HEK293 (cell line): ENCODE measurements at regions not wholly inside any gene's neighbourhood (a gene's known extent, or its start where the extent isn't known, plus 50 kb on each side); places are given as distances from the start of the nearest gene placed in this dataset.
A peak's percentile ranks its signal among the peaks of the same experiment; 100 is the strongest.

ENCODE experiments used
- CTCF ChIA-PET: fragments of 350-600 bp; formaldehyde crosslinking; extraction: SDS; loops from one replicate; lab custom pipeline; 2021; ENCODE audit warnings: antibody characterized with exemption; lab: Yijun Ruan, JAX
- POLR2A ChIA-PET: fragments of 300-600 bp; formaldehyde crosslinking; extraction: SDS; loops from one replicate; lab custom pipeline; 2020; ENCODE audit warnings: antibody characterized with exemption, inconsistent platforms; lab: Yijun Ruan, JAX
- H3K27ac ChIP-seq: fragments of 200-500 bp; sonication (Bioruptor generic); 2 replicates; pipeline ENCODE4 v1.5.1; 2014; ENCODE audit warnings: low read depth, low read length, control low read depth, inconsistent platforms; ENCODE audit errors: extremely low read depth
- H3K36me3 ChIP-seq, 2 experiments: fragments of 200-500 bp in 1 of 2; sonication (Bioruptor generic) in 1 of 2; 1 replicate in 1 of 2; 2 replicates in 1 of 2; pipeline ENCODE4 v1.5.1; 2014 to 2017; ENCODE audit warnings: inconsistent platforms in 2 of 2, low read length in 2 of 2; ENCODE audit not compliant: control insufficient read depth in 2 of 2, insufficient read depth in 1 of 2
- H3K4me1 ChIP-seq: fragments of 200-500 bp; sonication (Bioruptor generic); 2 replicates; pipeline ENCODE4 v1.5.1; 2014; ENCODE audit warnings: mild to moderate bottlenecking, low read length, inconsistent platforms; ENCODE audit not compliant: control insufficient read depth, insufficient read depth
- H3K4me3 ChIP-seq: 2 replicates; pipeline ENCODE4 v1.5.1; 2011; ENCODE audit warnings: low read depth, mild to moderate bottlenecking, control low read depth, low read length, moderate library complexity
- H3K9me3 ChIP-seq: fragments of 200-500 bp; sonication (Bioruptor generic); 2 replicates; pipeline ENCODE4 v1.5.1; 2014; ENCODE audit warnings: low read depth, low read length, inconsistent platforms; ENCODE audit not compliant: control insufficient read depth, insufficient read depth
- INSM2 ChIP-seq: fragments of 450-650 bp; formaldehyde crosslinking; IDR thresholded peaks from 2 replicates; pipeline ENCODE4 v1.5.1; 2016; ENCODE audit warnings: missing biosample characterization, missing genetic modification characterization
- KLF10 ChIP-seq: fragments of 450-650 bp; IDR thresholded peaks from 2 replicates; pipeline ENCODE4 v1.5.1; 2018; ENCODE audit warnings: missing biosample characterization, mild to moderate bottlenecking, missing genetic modification characterization
- KLF7 ChIP-seq: fragments of 450-650 bp; formaldehyde crosslinking; IDR thresholded peaks from 2 replicates; pipeline ENCODE4 v1.5.1; 2016; ENCODE audit warnings: missing biosample characterization, missing genetic modification characterization, borderline replicate concordance
- OSR2 ChIP-seq: fragments of 450-650 bp; formaldehyde crosslinking; IDR thresholded peaks from 2 replicates; pipeline ENCODE4 v1.5.1; 2016; ENCODE audit warnings: missing biosample characterization, missing genetic modification characterization
- OVOL3 ChIP-seq: fragments of 450-650 bp; formaldehyde crosslinking; IDR thresholded peaks from 2 replicates; pipeline ENCODE4 v1.5.1; 2016; ENCODE audit warnings: missing biosample characterization, missing genetic modification characterization
- SCRT1 ChIP-seq: fragments of 450-650 bp; formaldehyde crosslinking; IDR thresholded peaks from 2 replicates; pipeline ENCODE4 v1.5.1; 2016; ENCODE audit warnings: missing biosample characterization, missing genetic modification characterization, borderline replicate concordance
- SCRT2 ChIP-seq: fragments of 450-650 bp; formaldehyde crosslinking; IDR thresholded peaks from 2 replicates; pipeline ENCODE4 v1.5.1; 2016; ENCODE audit warnings: missing biosample characterization, missing genetic modification characterization
- SP2 ChIP-seq: fragments of 450-650 bp; formaldehyde crosslinking; IDR thresholded peaks from 2 replicates; pipeline ENCODE4 v1.5.1; 2016; ENCODE audit warnings: missing biosample characterization, missing genetic modification characterization
- SP3 ChIP-seq: fragments of 450-650 bp; formaldehyde crosslinking; IDR thresholded peaks from 2 replicates; pipeline ENCODE4 v1.5.1; 2016; ENCODE audit warnings: missing biosample characterization, missing genetic modification characterization
- ZFHX2 ChIP-seq: fragments of 450-650 bp; formaldehyde crosslinking; conservative IDR thresholded peaks from 2 replicates; pipeline ENCODE4 v1.5.1; 2016; ENCODE audit warnings: missing biosample characterization, missing genetic modification characterization
- ZIC2 ChIP-seq: fragments of 450-650 bp; formaldehyde crosslinking; IDR thresholded peaks from 2 replicates; pipeline ENCODE4 v1.5.1; 2016; ENCODE audit warnings: missing biosample characterization, missing genetic modification characterization
- ZNF10 ChIP-seq: fragments of 450-650 bp; formaldehyde crosslinking; IDR thresholded peaks from 2 replicates; pipeline ENCODE4 v1.5.1; 2017; ENCODE audit warnings: missing biosample characterization, missing genetic modification characterization
- ZNF146 ChIP-seq: fragments of 450-650 bp; formaldehyde crosslinking; IDR thresholded peaks from 2 replicates; pipeline ENCODE4 v1.5.1; 2016; ENCODE audit warnings: missing biosample characterization, missing genetic modification characterization
- ZNF202 ChIP-seq: fragments of 450-650 bp; formaldehyde crosslinking; IDR thresholded peaks from 2 replicates; pipeline ENCODE4 v1.5.1; 2016; ENCODE audit warnings: missing biosample characterization, missing genetic modification characterization, borderline replicate concordance
- ZNF341 ChIP-seq: fragments of 450-650 bp; formaldehyde crosslinking; IDR thresholded peaks from 2 replicates; pipeline ENCODE4; 2016; ENCODE audit warnings: low read depth, missing biosample characterization, missing genetic modification characterization
- ZNF416 ChIP-seq: fragments of 450-650 bp; formaldehyde crosslinking; IDR thresholded peaks from 2 replicates; pipeline ENCODE4 v1.5.1; 2016; ENCODE audit warnings: missing biosample characterization, missing genetic modification characterization
- ZNF514 ChIP-seq: fragments of 450-650 bp; formaldehyde crosslinking; IDR thresholded peaks from 2 replicates; pipeline ENCODE4 v1.5.1; 2016; ENCODE audit warnings: missing biosample characterization, missing genetic modification characterization
- ZNF639 ChIP-seq: fragments of 450-650 bp; formaldehyde crosslinking; IDR thresholded peaks from 2 replicates; pipeline ENCODE4 v1.5.1; 2016; ENCODE audit warnings: missing biosample characterization, missing genetic modification characterization
- ZSCAN16 ChIP-seq: fragments of 450-650 bp; formaldehyde crosslinking; IDR thresholded peaks from 2 replicates; pipeline ENCODE4 v1.5.1; 2016; ENCODE audit warnings: missing biosample characterization, missing genetic modification characterization
- ZSCAN23 ChIP-seq: fragments of 450-650 bp; formaldehyde crosslinking; IDR thresholded peaks from 2 replicates; pipeline ENCODE4 v1.5.1; 2016; ENCODE audit warnings: missing biosample characterization, missing genetic modification characterization
- ZSCAN30 ChIP-seq: fragments of 450-650 bp; IDR thresholded peaks from 2 replicates; pipeline ENCODE4 v1.5.1; 2018; ENCODE audit warnings: missing biosample characterization, mild to moderate bottlenecking, missing genetic modification characterization, moderate library complexity
- TF ChIP-seq, protein P1 (sequence below): fragments of 450-650 bp; formaldehyde crosslinking; IDR thresholded peaks from 2 replicates; pipeline ENCODE4 v1.5.1; 2017; ENCODE audit warnings: missing biosample characterization, missing genetic modification characterization
- TF ChIP-seq, protein P2 (sequence below): fragments of 450-650 bp; formaldehyde crosslinking; conservative IDR thresholded peaks from 2 replicates; pipeline ENCODE4 v1.5.1; 2016; ENCODE audit warnings: low read depth, missing biosample characterization, missing genetic modification characterization

DNA sequence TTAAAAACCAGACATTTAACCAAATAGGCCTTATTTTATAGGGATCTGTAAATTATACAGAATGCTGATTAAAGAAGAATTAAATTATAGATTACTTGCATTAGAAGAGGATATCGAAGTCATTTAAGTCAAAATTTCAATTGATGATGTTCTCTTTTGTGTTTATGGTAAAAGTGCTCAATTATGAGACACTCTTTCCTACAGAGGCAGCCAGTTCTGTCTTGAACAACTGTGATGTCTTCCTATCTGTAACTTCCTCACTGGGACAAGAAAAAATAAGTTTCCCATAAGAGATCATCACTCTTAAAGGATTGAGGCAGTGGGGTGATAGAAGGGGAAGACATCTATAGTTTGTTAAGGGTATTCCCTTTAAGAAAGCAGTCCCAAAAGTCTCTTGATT, 613.5 kb downstream of the INSC start:
- no peak for TF ChIP-seq KLF7 (tag by site-specific recombination)
- no peak for TF ChIP-seq ZSCAN23 (tag by site-specific recombination)
- no peak for TF ChIP-seq ZSCAN16 (tag by site-specific recombination)
- TF ChIP-seq ZNF416 (tag by site-specific recombination) = no peak
- no peak for TF ChIP-seq INSM2 (tag by site-specific recombination)
- TF ChIP-seq OSR2 = no peak
- no peak for TF ChIP-seq ZNF10 (tag by site-specific recombination)
- TF ChIP-seq, protein P1, sequence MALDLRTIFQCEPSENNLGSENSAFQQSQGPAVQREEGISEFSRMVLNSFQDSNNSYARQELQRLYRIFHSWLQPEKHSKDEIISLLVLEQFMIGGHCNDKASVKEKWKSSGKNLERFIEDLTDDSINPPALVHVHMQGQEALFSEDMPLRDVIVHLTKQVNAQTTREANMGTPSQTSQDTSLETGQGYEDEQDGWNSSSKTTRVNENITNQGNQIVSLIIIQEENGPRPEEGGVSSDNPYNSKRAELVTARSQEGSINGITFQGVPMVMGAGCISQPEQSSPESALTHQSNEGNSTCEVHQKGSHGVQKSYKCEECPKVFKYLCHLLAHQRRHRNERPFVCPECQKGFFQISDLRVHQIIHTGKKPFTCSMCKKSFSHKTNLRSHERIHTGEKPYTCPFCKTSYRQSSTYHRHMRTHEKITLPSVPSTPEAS (tag by site-specific recombination) = no peak
- no peak for TF ChIP-seq OVOL3 (tag by site-specific recombination)
- no peak for TF ChIP-seq SP2
- no peak for TF ChIP-seq ZNF341 (tag by site-specific recombination)
- no peak for TF ChIP-seq ZNF146 (tag by site-specific recombination)
- no peak for TF ChIP-seq ZFHX2 (tag by site-specific recombination)
- no peak for TF ChIP-seq SCRT1 (tag by site-specific recombination)
- no peak overlapping the region for H3K27ac ChIP-seq
- no peaks in the 10 kb centered on the region for H3K9me3 ChIP-seq
- CTCF ChIA-PET = no interaction called here
- H3K4me1 ChIP-seq = no peaks in the 10 kb centered on the region
- POLR2A ChIA-PET = no interaction called here
- H3K4me3 ChIP-seq = no peak overlapping the region
- H3K36me3 ChIP-seq = no peaks in the 10 kb centered on the region

DNA sequence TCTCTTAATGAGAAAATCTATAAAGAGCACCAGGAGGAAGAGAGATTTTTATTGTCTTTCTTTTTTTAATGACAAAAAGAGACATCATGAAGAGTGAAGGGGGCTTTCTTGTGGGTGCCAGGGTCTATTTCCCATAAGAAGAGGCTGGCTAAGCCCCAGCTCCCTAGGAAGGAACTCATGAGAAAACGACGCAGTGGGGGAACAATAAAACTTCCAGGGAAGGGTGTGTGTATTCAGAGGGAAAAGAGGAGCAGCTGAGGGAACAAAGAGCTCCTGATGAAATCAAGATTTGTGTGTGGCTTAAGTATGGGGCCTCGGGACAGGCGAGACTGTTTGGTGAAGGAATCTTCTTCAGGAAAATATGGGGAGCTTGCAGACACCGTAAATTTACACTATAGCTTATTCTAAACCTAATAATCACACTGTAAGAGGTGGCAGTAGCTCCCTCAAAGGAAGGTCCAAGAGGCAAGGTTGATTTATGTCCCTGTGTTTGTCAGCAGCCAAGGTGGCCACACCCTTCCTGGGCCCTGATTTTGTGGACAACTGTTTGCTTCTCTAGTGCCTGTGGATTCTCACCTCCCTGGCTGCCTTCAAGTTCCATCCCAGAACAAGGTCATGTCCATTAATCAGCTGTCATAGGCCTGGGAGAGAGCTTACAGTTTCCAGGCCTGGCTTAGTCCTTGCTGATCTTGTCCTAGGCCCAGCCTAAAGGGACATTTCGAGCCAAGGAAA, 615.7 kb downstream of the INSC start:
- POLR2A ChIA-PET = no interaction called here

GRCh38 chr11:15730995-15731385, 616.3 kb downstream of the INSC start:
- Histone ChIP-seq H3K4me3 (no peak overlapping the region), H3K27ac (no peak overlapping the region), H3K9me3 (no peaks in the 10 kb centered on the region), H3K36me3 (no peaks in the 10 kb centered on the region), H3K4me1 (no peaks in the 10 kb centered on the region)
- POLR2A ChIA-PET = no interaction called here
- CTCF ChIA-PET = interaction anchor here (1.3 kb wide), 1 partner anchor 11 kb away, joined by 4 read pairs; no protein-coding TSS in a partner anchor
- TF ChIP-seq SP3 (tag by site-specific recombination) = no peak
- no peak for TF ChIP-seq ZIC2 (tag by site-specific recombination)
- TF ChIP-seq ZNF146 (tag by site-specific recombination) = no peak
- no peak for TF ChIP-seq ZSCAN30 (tag by site-specific recombination)
- TF ChIP-seq, protein P2, sequence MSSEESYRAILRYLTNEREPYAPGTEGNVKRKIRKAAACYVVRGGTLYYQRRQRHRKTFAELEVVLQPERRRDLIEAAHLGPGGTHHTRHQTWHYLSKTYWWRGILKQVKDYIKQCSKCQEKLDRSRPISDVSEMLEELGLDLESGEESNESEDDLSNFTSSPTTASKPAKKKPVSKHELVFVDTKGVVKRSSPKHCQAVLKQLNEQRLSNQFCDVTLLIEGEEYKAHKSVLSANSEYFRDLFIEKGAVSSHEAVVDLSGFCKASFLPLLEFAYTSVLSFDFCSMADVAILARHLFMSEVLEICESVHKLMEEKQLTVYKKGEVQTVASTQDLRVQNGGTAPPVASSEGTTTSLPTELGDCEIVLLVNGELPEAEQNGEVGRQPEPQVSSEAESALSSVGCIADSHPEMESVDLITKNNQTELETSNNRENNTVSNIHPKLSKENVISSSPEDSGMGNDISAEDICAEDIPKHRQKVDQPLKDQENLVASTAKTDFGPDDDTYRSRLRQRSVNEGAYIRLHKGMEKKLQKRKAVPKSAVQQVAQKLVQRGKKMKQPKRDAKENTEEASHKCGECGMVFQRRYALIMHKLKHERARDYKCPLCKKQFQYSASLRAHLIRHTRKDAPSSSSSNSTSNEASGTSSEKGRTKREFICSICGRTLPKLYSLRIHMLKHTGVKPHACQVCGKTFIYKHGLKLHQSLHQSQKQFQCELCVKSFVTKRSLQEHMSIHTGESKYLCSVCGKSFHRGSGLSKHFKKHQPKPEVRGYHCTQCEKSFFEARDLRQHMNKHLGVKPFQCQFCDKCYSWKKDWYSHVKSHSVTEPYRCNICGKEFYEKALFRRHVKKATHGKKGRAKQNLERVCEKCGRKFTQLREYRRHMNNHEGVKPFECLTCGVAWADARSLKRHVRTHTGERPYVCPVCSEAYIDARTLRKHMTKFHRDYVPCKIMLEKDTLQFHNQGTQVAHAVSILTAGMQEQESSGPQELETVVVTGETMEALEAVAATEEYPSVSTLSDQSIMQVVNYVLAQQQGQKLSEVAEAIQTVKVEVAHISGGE = no peak
- no peak for TF ChIP-seq INSM2 (tag by site-specific recombination)
- TF ChIP-seq ZNF202 (tag by site-specific recombination) = no peak

More for the DNA sequence above, 615.7 kb downstream of the INSC start:
- Histone ChIP-seq H3K4me1 (no peaks in the 10 kb centered on the region), H3K36me3 (no peaks in the 10 kb centered on the region), H3K9me3 (no peaks in the 10 kb centered on the region), H3K27ac (no peak overlapping the region), H3K4me3 (no peak overlapping the region)
- no peak for TF ChIP-seq ZNF514
- no peak for TF ChIP-seq ZNF639 (tag by site-specific recombination)
- no peak for TF ChIP-seq KLF10
- peak; percentile 12; the same call in 1 of the 2 replicates for TF ChIP-seq SCRT2 (tag by site-specific recombination)
- CTCF ChIA-PET = interaction anchor here (1.3 kb wide), 1 partner anchor 11 kb away, joined by 4 read pairs; no protein-coding TSS in a partner anchor
